Muscle layer of colon (tissue), 2 donors: ENCODE measurements at regions not wholly inside any gene's neighbourhood (a gene's known extent, or its start where the extent isn't known, plus 50 kb on each side); places are given as distances from the start of the nearest gene placed in this dataset.
"Not testable (repeated sequence)": the region's sequence is repeated elsewhere in the genome, so short reads cannot be mapped to it uniquely, and the experiment has no call there.

Source experiments
- H3K27ac ChIP-seq: one replicate; pipeline ENCODE4 v1.7.0; 2013; ENCODE audit warnings: low read depth, mild to moderate bottlenecking, low read length, moderate library complexity
- H3K27me3 ChIP-seq, 2 donors: one replicate each; pipeline ENCODE4 v1.7.0; 2013; ENCODE audit warnings: low read length in 2 of 2, mild to moderate bottlenecking in 2 of 2; ENCODE audit not compliant: insufficient read depth in 2 of 2, control insufficient read depth in 1 of 2
- H3K36me3 ChIP-seq: one replicate; pipeline ENCODE4 v1.7.0; 2013; ENCODE audit warnings: mild to moderate bottlenecking, low read length; ENCODE audit not compliant: insufficient read depth
- H3K4me1 ChIP-seq: one replicate; pipeline ENCODE4 v1.7.0; 2013; ENCODE audit warnings: mild to moderate bottlenecking, low read length; ENCODE audit not compliant: insufficient read depth
- H3K4me3 ChIP-seq, 2 donors: one replicate each; pipeline ENCODE4 v1.7.0; 2013; ENCODE audit warnings: low read length in 2 of 2, low read depth in 1 of 2, mild to moderate bottlenecking in 1 of 2, moderate library complexity in 1 of 2
- H3K9ac ChIP-seq: one replicate; pipeline ENCODE4 v1.7.0; 2013; ENCODE audit warnings: low read length
- H3K9me3 ChIP-seq: one replicate; pipeline ENCODE4 v1.7.0; 2013; ENCODE audit warnings: mild to moderate bottlenecking, low read length
- donor health status: abdominal sarcoma.
- donor health status: Adenocarcinoma of cecum.

DNA sequence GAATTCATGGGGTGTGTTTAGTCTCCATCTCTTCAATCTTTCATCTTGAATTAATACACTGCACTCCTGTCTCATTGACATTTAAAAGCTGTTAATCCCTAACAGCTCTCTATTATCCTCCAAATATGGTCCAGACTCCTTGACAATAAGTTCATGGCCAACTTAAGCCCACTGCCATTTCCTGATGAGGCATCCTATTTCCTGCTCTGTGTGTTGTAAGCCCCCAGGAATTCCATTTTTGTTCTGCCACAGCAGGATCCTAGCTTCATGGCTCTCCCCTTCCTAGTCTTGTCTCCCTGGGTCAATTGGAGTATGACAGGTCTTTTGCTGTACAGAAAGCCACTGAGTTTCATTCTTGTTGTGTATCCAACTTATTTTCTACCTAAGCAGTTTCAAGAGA lies 218.8 kb downstream of the OTUD1 start:
- Histone ChIP-seq H3K36me3 (no peaks in the 10 kb centered on the region), H3K4me1 (no peaks in the 10 kb centered on the region), H3K9me3 (no peaks in the 10 kb centered on the region), H3K27me3 (no peaks in the 10 kb centered on the region), H3K27ac (no peak overlapping the region), H3K9ac (no peak overlapping the region), H3K4me3 (no peak overlapping the region)

DNA sequence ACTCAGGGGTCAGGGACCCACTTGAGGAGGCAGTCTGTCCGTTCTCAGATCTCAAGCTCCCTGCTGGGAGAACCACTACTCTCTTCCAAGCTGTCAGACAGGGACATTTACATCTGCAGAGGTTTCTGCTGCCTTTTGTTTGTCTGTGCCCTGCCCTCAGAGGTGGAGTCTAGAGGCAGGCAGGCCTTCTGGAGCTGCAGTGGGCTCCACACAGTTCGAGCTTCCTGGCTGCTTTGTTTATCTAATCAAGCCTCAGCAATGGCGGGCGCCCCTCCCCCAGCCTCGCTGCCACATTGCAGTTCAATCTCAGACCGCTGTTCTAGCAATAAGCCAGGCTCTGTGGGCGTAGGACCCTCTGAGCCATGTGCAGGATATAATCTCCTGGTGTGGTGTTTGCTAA lies 233.0 kb downstream of the OTUD1 start:
- not testable (repeated sequence) for H3K4me1 ChIP-seq, H3K27ac ChIP-seq, H3K9me3 ChIP-seq, H3K4me3 ChIP-seq, H3K27me3 ChIP-seq, H3K9ac ChIP-seq, H3K36me3 ChIP-seq

DNA sequence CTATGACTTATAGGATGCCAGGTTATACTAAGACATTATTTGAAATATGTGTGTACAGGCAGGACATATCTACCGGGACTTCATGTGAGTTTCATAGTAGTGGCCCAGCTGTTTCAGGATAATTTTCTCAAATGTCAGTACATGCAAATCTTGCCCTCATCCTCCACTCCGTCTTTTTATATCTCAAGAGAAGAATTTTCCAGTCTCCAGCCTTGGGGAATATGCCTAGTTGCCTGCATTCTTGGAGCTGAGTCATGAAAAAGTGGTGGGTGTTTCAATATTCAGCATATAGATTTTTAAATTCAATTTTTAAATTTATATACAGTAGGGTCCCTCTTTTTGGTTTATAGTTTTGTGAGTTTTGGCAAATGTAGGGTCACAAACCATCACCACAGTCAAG lies 236.7 kb downstream of the OTUD1 start:
- no peaks in the 10 kb centered on the region for H3K9me3 ChIP-seq
- H3K4me3 ChIP-seq, result no peak overlapping the region
- no peaks in the 10 kb centered on the region for H3K36me3 ChIP-seq
- no peak overlapping the region for H3K27ac ChIP-seq
- no peak overlapping the region for H3K9ac ChIP-seq
- no peaks in the 10 kb centered on the region for H3K4me1 ChIP-seq
- no peaks in the 10 kb centered on the region for H3K27me3 ChIP-seq

DNA sequence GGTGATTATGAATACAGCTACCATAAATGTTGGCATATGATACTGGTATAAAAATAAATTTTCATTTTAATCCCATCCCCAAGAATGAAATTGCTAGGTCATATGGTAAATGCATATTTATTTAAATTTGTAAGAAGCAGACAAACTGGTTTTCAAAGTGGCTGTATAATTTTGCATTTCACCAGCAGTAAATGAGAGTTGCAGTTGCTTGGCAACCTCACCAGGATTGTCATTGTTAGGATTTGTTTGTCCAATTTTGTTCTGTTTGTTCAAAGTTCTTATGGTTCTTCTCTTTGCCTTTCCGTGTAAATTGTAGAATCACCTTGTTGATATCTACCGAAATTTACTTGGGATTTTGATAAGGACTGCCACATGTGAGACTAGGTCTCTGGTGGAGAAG lies 237.4 kb downstream of the OTUD1 start:
- H3K9me3 ChIP-seq, result no peaks in the 10 kb centered on the region
- H3K9ac ChIP-seq, result no peak overlapping the region
- no peaks in the 10 kb centered on the region for H3K27me3 ChIP-seq
- no peaks in the 10 kb centered on the region for H3K4me1 ChIP-seq
- H3K4me3 ChIP-seq, result no peak overlapping the region
- H3K36me3 ChIP-seq, result no peaks in the 10 kb centered on the region
- H3K27ac ChIP-seq, result no peak overlapping the region

GRCh38 chr10:23686722-23687121 lies 247.8 kb downstream of the OTUD1 start:
- no peaks in the 10 kb centered on the region for H3K4me1 ChIP-seq
- H3K9ac ChIP-seq, result no peak overlapping the region
- no peaks in the 10 kb centered on the region for H3K36me3 ChIP-seq
- H3K4me3 ChIP-seq, result no peak overlapping the region
- no peak overlapping the region for H3K27ac ChIP-seq
- H3K9me3 ChIP-seq, result no peaks in the 10 kb centered on the region
- no peaks in the 10 kb centered on the region for H3K27me3 ChIP-seq

DNA sequence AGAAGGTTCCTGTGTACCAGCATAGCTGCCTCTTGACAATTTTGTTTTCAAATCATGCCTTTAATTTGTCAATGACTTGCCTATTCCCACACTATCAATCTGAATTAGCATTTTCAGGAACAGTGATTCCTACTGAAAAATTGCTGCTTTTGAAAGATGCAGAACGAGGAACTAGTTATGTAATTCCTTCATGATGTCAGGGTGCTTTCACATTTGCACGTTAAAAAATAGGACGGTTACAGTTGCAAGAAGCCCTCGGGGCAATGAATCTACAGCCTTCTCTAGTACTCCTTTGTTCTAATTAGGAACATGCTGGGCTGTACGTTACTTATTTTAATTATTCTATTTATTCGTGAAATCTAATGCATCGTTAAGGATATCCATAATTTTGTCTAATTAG lies 253.9 kb downstream of the OTUD1 start:
- Histone ChIP-seq H3K4me1 (no peaks in the 10 kb centered on the region), H3K27ac (no peak overlapping the region), H3K27me3 (peaks cover 13 to 25% of the 10 kb centered on the region in 2 donors), H3K9ac (no peak overlapping the region), H3K36me3 (no peaks in the 10 kb centered on the region), H3K4me3 (no peak overlapping the region), H3K9me3 (no peaks in the 10 kb centered on the region)

DNA sequence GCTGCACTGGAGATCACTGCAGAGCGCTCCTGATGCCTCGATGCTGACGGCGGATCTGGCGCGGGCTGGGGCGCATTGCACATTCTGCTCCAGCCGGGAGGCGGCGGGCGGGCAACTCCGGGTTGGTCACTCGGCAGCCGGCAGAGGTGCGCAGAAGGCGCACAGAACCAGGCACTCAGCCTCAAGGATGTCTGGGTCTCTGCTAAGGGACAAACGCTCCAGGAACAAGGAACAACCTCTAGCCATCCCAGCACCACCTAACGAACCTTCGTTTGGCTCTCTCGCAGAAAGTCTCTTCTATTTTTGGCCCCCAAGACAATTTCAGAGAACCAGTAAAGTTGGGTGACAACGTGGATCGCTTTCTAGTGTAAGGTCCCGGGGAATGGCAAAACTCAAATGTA lies 254.6 kb downstream of the OTUD1 start:
- Histone ChIP-seq H3K27me3 (peaks cover 13 to 25% of the 10 kb centered on the region in 2 donors), H3K4me3 (no peak overlapping the region), H3K4me1 (no peaks in the 10 kb centered on the region), H3K9ac (no peak overlapping the region), H3K9me3 (no peaks in the 10 kb centered on the region), H3K36me3 (no peaks in the 10 kb centered on the region), H3K27ac (no peak overlapping the region)

- Histone ChIP-seq H3K9me3 (no peaks in the 10 kb centered on the region), H3K9ac (no peak overlapping the region), H3K36me3 (no peaks in the 10 kb centered on the region), H3K4me3 (no peak overlapping the region), H3K27me3 (peaks cover 13 to 25% of the 10 kb centered on the region in 2 donors), H3K4me1 (no peaks in the 10 kb centered on the region), H3K27ac (no peak overlapping the region)
Observed at GRCh38 chr10:23693925-23694324, 255.1 kb downstream of the OTUD1 start.

DNA sequence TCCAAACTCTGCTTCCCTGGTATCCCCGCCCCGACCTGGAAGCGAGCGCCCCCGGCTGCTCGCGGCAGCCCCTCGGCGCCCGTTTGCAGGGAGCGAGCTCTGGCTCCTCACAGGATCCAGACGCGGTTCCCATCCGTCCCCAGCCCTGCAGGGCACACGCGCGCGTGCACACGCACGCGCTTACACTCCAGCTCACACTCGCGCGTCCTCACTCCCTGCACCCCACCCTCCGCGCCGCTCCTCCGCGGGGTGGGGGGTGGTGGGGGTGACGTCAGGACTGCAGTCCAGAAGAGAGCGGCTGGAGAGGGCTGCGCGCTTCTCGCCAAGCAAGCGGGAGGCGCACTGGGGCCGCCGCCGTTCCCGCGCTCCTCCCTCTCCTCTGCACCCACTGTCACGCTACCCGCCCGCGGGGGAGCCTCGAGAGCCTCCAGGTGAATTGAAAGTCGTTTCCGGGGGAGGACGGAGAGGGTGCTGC lies 255.6 kb downstream of the OTUD1 start:
- Histone ChIP-seq H3K27me3 (peaks cover 13 to 25% of the 10 kb centered on the region in 2 donors), H3K4me3 (no peak overlapping the region), H3K36me3 (no peaks in the 10 kb centered on the region), H3K9me3 (no peaks in the 10 kb centered on the region), H3K27ac (no peak overlapping the region), H3K4me1 (no peaks in the 10 kb centered on the region), H3K9ac (no peak overlapping the region)

GRCh38 chr10:23694921-23695824 lies 256.3 kb downstream of the OTUD1 start:
- no peaks in the 10 kb centered on the region for H3K4me1 ChIP-seq
- H3K36me3 ChIP-seq, result no peaks in the 10 kb centered on the region
- no peak overlapping the region for H3K9ac ChIP-seq
- H3K27ac ChIP-seq, result no peak overlapping the region
- H3K4me3 ChIP-seq, result no peak overlapping the region
- no peaks in the 10 kb centered on the region for H3K9me3 ChIP-seq
- H3K27me3 ChIP-seq, result peaks cover 13 to 25% of the 10 kb centered on the region in 2 donors

DNA sequence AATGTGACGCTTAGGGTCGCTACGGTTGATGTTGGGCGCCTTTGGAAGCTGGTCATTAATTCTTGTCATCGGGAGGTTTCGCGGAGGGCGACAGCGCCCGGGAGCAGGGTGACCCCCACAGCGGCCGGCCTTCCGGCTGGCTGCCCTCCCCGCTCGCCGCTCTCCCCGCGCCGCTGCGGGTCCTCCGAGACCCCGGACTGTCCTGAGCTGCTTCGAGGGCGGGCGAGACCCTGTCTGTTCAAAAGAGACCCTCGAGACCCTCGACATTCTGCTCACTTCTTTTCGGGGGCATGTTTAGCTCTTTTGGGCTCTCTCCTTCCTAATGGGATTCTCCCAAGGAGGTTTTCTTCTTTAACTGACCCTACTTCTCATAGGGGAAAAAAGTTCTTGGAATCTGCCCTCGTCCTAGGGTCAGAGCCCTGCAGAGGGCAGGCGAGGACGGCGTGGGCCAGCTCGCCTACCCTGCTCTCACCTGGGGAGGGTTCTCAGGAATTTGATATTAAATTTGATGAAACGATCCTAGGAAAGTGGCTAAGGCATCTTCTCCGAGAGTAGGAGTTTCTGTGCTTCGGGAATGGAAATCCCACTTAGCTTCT lies 257.0 kb downstream of the OTUD1 start:
- Histone ChIP-seq H3K27ac (no peak overlapping the region), H3K36me3 (no peaks in the 10 kb centered on the region), H3K4me1 (no peaks in the 10 kb centered on the region), H3K9ac (no peak overlapping the region), H3K27me3 (peaks cover 13 to 25% of the 10 kb centered on the region in 2 donors), H3K4me3 (no peak overlapping the region), H3K9me3 (no peaks in the 10 kb centered on the region)
